ENCODE measurements at regions not wholly inside any gene's neighbourhood (a gene's known extent, or its start where the extent isn't known, plus 50 kb on each side); places are given as distances from the start of the nearest gene placed in this dataset.

- TF ChIP-seq, protein P1, sequence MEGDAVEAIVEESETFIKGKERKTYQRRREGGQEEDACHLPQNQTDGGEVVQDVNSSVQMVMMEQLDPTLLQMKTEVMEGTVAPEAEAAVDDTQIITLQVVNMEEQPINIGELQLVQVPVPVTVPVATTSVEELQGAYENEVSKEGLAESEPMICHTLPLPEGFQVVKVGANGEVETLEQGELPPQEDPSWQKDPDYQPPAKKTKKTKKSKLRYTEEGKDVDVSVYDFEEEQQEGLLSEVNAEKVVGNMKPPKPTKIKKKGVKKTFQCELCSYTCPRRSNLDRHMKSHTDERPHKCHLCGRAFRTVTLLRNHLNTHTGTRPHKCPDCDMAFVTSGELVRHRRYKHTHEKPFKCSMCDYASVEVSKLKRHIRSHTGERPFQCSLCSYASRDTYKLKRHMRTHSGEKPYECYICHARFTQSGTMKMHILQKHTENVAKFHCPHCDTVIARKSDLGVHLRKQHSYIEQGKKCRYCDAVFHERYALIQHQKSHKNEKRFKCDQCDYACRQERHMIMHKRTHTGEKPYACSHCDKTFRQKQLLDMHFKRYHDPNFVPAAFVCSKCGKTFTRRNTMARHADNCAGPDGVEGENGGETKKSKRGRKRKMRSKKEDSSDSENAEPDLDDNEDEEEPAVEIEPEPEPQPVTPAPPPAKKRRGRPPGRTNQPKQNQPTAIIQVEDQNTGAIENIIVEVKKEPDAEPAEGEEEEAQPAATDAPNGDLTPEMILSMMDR (IDR thresholded peaks at IDR 0.05; ENCODE audit: borderline replicate concordance, insufficient read depth, low read depth, low read length) = no peak
- H3K4me3 ChIP-seq (ENCODE audit: low read depth, low read length) = no peak overlapping the region
Observed at GRCh38 chr3:120516136-120516535, 65.3 kb upstream of the FSTL1 start.

DNA sequence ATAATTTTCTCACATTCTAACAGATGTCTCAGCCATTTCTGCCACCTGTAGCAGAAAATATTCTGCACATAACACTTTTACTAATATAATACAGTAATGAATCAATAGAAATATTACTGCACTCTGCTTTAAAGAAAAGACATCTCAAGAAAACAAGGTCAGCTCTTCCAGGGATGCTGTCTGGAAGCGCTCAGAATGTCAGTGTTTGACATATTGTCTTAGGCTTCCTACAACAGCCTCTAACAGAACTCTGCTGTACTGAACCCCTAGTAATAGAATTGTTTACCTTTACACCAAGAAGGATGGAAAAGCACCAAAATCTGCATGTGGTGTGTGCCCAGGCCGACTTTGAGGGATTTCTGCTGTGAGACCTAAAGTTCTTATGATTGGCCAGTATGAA, 61.9 kb upstream of the FSTL1 start:
- TF ChIP-seq, protein P1 (IDR thresholded peaks at IDR 0.05; ENCODE audit: borderline replicate concordance, insufficient read depth, low read depth, low read length) = no peak

DNA sequence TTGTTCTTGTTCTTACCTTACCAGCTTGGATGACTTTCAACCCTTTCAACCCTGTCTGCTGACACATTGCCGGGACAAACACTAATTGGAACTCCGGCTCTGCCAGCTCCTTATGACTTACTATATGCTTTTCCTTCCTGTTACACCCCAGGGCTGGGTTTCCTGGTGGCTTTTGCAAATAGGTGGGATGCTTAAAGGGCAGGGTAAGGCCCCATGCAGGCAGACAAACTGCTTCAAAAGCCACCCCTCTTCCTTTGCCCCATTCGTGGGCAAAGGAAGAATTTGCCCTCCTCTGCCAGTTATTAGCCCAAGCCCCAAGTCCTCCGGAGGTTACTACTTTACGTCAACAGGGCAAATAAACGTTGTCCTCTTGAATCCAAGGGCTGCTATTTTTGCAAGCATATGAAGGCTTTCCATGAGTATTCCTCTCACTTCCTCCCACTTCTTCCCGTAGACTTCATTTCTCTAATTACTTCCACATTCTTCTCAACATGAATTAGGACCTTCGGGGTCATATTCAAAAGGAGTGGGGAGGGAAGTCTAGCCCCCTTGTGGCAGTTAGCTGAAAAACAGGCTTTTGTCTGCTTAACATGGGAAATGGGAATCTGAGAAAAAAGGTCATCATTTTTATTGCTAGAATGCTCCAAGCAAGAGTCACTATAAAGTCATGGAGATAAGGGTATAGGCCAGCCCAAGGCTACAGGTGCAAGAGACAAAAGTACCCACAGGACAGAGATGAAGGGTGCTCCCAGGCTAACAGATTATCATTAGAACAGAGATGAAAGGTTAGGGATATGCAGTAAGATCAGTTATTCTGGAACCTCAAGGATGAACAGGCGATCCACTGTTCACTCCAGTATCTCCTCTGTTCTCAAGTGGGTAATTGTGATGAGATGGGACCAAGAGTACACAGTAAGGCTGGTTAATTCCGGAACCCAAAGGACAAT, 56.3 kb upstream of the FSTL1 start:
- H3K4me3 ChIP-seq (ENCODE audit: low read depth, low read length) = no peak overlapping the region
- TF ChIP-seq, protein P1 (IDR thresholded peaks at IDR 0.05; ENCODE audit: borderline replicate concordance, insufficient read depth, low read depth, low read length) = peak; percentile 64; the same call in 1 of the 2 replicates

More for the DNA sequence above, 61.9 kb upstream of the FSTL1 start:
- H3K4me3 ChIP-seq (ENCODE audit: low read depth, low read length) = no peak overlapping the region

- TF ChIP-seq, protein P1 (IDR thresholded peaks at IDR 0.05; ENCODE audit: borderline replicate concordance, insufficient read depth, low read depth, low read length) = no peak
- no peak overlapping the region for H3K4me3 ChIP-seq (ENCODE audit: low read depth, low read length)
Observed at GRCh38 chr3:120506076-120506827, 55.5 kb upstream of the FSTL1 start.

DNA sequence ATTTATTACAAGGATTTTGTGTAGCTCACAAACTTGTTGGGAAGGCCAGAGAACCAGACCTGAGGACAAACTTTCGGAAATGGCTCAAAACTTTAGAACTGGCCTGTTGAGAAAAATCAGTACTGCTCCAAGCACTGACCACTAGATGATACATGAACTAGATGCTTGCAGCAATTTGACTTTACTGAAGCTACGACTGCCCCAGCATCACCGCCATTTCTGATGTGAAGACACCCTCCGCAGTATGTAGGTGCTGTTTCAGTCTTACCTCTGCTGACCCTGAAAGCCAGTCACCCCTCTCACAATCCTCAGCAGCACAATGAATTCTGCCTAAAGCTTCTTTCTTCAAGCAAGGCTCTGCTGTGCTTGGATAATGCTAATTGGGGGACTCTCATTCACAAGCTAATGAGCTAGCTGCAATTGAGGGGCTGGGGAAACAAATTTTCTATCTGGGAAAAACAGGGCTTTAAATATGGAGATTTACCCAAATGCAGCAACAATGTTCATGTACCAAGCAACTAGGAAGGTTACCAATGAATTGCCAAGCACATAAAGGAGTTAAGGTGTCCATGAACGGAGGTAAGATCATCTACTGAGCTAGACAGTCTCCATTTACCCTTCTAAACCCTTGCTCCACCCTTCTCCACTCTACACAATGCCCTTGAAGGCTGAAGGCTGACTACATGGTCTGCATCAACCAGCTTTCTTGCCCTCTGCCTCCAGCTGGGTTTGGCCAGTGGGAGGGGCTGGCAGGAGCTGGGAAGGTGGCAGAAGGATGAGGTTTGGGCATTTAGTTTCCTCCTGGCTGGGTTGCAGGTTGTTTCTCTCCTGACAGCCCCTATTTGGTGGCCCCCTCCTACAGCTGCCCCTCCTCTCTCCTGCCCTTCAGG, 53.2 kb upstream of the FSTL1 start:
- no peak overlapping the region for H3K4me3 ChIP-seq (ENCODE audit: low read depth, low read length)
- TF ChIP-seq, protein P1 (IDR thresholded peaks at IDR 0.05; ENCODE audit: borderline replicate concordance, insufficient read depth, low read depth, low read length) = no peak

- TF ChIP-seq, protein P1 (IDR thresholded peaks at IDR 0.05; ENCODE audit: borderline replicate concordance, insufficient read depth, low read depth, low read length) = no peak
Observed at GRCh38 chr3:120502116-120502515, 51.3 kb upstream of the FSTL1 start.

More at GRCh38 chr3:120502116-120502515, 51.3 kb upstream of the FSTL1 start:
- H3K4me3 ChIP-seq (ENCODE audit: low read depth, low read length) = no peak overlapping the region
